ENCODE measurements at regions not wholly inside any gene's neighbourhood (a gene's known extent, or its start where the extent isn't known, plus 50 kb on each side); places are given as distances from the start of the nearest gene placed in this dataset.

DNA sequence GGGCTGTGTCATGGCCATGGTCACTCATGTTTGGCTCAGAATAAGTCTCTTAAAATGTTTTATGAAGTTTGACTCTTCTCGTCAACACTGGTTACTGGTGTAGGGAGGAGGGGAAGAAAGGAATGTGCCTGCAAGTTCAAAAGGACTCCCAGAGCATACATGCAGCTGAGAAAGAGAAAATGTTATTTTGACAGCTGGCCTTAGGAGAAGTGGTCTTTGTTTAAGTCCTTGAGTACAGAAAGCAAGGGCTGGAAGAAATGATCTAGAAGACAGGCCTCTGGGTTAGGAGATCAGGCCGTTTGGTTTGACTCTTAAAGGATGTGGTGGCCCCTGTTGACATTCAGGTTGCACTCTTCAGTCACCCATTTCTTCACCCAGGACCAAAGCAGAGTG is 245.5 kb downstream of the REEP3 start:
- no peak for DNase-seq
- Mint-ChIP-seq H3K27me3 (peaks cover 13% of the 10 kb centered on the region in 2 donors), H3K4me1 (no peaks in the 10 kb centered on the region), H3K4me3 (no peak overlapping the region), H3K9me3 (no peaks in the 10 kb centered on the region), H3K36me3 (no peaks in the 10 kb centered on the region), H3K27ac (no peak overlapping the region)
- ATAC-seq (replicated peaks), result no peak

DNA sequence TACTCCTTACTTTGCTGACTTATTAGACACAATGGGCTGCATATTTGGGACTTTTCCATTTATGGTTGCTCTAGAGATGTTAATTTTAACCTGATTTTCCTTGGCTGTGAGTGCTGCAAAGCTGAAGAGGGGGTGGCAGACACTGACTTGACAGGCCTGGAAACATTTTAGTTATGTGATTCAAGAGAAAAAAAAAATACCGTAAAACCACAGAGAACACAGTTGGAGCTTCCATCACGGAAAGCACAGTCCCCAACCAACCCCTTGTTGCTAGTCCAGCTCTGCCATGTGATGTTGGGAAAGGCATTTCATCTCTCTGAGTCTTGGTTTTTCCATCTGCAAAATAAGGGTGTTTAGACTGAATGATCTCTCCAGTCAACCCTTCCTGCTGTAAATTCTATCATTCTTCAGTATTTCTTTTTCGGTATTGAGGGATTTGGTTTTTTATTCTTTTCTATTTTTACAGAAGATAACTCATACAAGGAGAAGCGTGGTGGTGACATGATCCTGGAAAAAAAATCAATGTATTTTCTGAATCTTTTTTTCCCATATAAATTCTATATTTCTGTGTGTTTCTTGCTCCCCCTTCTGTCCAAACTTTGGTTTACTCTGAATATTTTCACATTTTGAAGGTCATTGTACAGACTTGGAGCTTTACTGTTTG is 246.1 kb downstream of the REEP3 start:
- Mint-ChIP-seq H3K4me1 (no peaks in the 10 kb centered on the region), H3K9me3 (no peaks in the 10 kb centered on the region), H3K27ac (no peak overlapping the region), H3K4me3 (no peak overlapping the region), H3K27me3 (peaks cover 10 to 13% of the 10 kb centered on the region in 2 donors), H3K36me3 (no peaks in the 10 kb centered on the region)
- DNase-seq, result no peak
- no peak for ATAC-seq (replicated peaks)

DNA sequence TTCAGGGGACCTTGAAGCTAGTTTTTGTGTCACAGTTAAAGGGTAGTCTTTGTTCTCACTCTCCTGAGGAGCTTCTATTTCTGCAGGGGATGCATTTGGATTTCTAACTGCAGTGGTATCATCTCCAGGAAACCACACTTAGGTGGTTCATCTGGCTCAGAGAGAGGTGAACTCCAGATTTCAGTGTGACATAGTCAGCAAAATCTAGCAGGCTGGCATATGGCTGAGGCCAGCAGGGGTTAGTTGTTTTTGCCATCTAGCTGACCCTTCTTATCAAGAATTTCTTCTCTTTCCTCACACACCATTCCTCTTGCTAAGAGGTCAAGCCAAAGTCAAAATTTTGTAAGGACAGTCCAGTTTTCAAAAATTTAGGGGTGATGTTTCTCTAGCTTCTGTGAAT is 248.2 kb downstream of the REEP3 start:
- H3K27ac Mint-ChIP-seq, result no peak overlapping the region
- no peaks in the 10 kb centered on the region for H3K4me1 Mint-ChIP-seq
- DNase-seq (no peak), ATAC-seq (replicated peaks) (no peak)
- no peaks in the 10 kb centered on the region for H3K36me3 Mint-ChIP-seq
- H3K4me3 Mint-ChIP-seq, result no peak overlapping the region
- H3K27me3 Mint-ChIP-seq, result peaks cover 10 to 13% of the 10 kb centered on the region in 2 donors
- no peaks in the 10 kb centered on the region for H3K9me3 Mint-ChIP-seq

DNA sequence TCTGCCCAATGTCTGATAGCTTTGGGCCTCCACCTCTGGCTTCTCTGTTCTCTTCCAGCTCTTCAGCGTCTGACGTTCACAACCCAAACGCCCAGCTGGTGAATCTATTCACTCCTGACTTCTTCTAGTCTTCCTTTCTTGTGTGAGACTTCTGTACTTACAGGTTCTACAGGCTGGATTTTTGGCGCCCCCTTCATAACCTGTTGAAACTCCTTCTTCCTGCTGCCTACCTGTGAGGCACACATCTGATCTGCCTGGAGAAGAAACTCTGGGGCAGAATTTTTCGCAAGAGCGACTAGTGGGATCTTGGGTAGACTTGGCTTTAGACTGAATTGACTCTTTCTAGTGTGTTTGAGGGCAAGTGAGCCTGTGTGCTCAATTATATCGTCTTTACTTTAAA is 249.3 kb downstream of the REEP3 start:
- ATAC-seq (replicated peaks) (no peak), DNase-seq (no peak)
- Mint-ChIP-seq H3K36me3 (no peaks in the 10 kb centered on the region), H3K27ac (no peak overlapping the region), H3K27me3 (peaks cover 7 to 9% of the 10 kb centered on the region in 2 donors), H3K4me1 (no peaks in the 10 kb centered on the region), H3K4me3 (no peak overlapping the region), H3K9me3 (no peaks in the 10 kb centered on the region)

DNA sequence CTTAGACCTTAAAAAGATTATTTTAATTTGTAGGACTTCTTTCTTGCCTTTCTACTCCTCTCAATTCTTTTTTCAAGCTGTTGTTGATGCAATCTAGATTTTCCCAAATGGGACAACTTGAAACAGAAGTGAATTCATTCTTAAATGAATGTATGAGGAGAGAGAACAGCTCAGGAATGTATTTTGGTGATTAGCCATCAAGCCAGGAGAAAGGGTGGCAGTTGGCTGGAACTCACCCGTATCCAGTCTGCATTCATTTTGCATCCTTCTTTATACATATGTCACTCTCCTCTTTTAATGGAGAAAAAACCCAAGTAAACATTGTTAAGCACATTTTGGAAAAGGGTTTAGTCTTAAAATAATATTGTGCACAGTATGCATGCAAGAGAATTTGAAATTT is 251.3 kb downstream of the REEP3 start:
- Mint-ChIP-seq H3K4me3 (no peak overlapping the region), H3K27me3 (peaks cover 12 to 21% of the 10 kb centered on the region in 2 donors), H3K4me1 (no peaks in the 10 kb centered on the region), H3K27ac (no peak overlapping the region), H3K9me3 (no peaks in the 10 kb centered on the region), H3K36me3 (no peaks in the 10 kb centered on the region)
- no peak for ATAC-seq (replicated peaks)
- DNase-seq, result no peak

DNA sequence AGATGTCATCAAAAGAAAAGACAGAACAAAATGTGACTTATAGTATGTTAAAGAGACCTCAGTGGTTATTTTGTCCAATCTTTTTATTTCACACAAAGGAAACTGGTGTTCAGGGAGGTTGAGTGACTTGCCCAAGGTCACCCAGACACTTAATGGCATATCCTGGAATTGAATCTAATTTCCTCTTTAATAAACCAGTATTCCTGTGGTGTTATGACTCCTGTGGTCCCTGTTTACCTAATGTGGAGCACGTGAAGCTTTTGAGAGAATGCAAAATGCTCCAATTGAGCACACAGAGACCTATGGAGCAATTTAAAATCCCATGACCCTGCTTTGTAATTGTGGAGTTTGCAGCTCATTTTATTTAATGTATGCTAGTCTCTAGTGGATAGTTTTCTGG is 251.9 kb downstream of the REEP3 start:
- Mint-ChIP-seq H3K9me3 (no peaks in the 10 kb centered on the region), H3K27ac (no peak overlapping the region), H3K4me1 (no peaks in the 10 kb centered on the region), H3K4me3 (no peak overlapping the region), H3K27me3 (peaks cover 13 to 21% of the 10 kb centered on the region in 2 donors), H3K36me3 (no peaks in the 10 kb centered on the region)
- DNase-seq, result no peak
- ATAC-seq (replicated peaks), result no peak

DNA sequence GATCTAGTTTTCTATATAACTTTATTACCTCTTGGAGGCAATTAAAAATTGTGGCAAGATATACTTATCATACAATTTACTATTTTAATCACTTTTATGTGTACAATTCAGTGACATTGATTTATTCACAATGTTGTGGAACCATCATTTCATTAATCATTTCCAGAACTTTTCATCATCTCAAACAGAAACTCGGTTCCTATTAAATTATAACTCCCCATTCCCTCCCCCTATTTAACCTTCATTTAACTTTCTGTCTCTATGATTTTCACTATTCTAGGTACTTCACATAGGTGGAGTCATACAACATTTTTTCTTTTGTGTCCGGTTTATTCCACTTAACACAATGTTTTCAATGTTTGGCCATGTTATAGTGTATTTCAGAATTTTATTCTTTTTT is 252.8 kb downstream of the REEP3 start:
- Mint-ChIP-seq H3K4me1 (no peaks in the 10 kb centered on the region), H3K27me3 (peaks cover 17 to 21% of the 10 kb centered on the region in 2 donors), H3K36me3 (no peaks in the 10 kb centered on the region), H3K4me3 (no peak overlapping the region), H3K27ac (no peak overlapping the region), H3K9me3 (peaks cover 0 to 2% of the 10 kb centered on the region in 2 donors)
- no peak for ATAC-seq (replicated peaks)
- DNase-seq, result no peak

DNA sequence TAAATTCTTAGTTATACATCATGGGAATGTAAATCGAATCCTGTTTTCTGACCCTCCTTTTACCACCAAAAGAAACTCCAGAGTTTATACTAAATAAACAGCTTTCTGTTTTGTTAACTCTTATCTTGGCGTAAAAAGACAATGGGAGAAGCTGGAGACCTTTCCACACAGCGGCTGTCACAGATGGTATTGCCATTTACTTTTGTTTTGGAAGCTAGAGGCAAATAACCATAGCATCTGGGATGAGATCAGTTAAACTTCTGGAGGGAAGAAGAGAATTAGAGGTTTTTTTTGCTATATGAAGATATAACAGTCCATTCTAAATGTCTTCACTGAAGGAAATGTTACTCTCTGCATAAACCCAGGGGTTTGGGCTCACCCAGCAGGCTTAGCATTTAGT is 258.9 kb downstream of the REEP3 start:
- DNase-seq (no peak), ATAC-seq (replicated peaks) (no peak)
- H3K27ac Mint-ChIP-seq, result no peak overlapping the region
- H3K4me1 Mint-ChIP-seq, result no peaks in the 10 kb centered on the region
- peaks cover 20 to 25% of the 10 kb centered on the region in 2 donors for H3K27me3 Mint-ChIP-seq
- H3K36me3 Mint-ChIP-seq, result no peaks in the 10 kb centered on the region
- peaks cover 2 to 4% of the 10 kb centered on the region in 2 donors for H3K9me3 Mint-ChIP-seq
- H3K4me3 Mint-ChIP-seq, result no peak overlapping the region

DNA sequence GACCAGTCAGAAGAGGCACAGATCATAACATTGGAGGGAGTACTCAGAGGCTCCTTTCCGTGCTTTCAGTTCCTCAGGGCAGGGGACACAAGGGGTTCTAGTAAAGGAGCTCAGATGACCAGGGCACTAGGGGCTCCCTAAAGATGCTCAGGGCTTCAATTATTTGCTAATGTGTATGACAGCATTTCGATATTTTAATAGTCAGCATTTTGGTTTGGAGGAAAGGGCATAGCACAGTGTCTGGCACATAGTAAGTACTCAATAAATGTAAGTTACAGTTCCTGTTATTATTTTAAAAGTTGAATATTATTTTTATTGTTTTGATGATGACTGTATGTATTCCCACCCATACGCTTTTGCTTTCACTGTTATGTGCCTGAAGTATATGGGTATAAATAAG is 260.0 kb downstream of the REEP3 start:
- ATAC-seq (replicated peaks) (no peak), DNase-seq (no peak)
- peaks cover 2 to 7% of the 10 kb centered on the region in 2 donors for H3K9me3 Mint-ChIP-seq
- H3K27ac Mint-ChIP-seq, result no peak overlapping the region
- no peak overlapping the region for H3K4me3 Mint-ChIP-seq
- no peaks in the 10 kb centered on the region for H3K36me3 Mint-ChIP-seq
- no peaks in the 10 kb centered on the region for H3K4me1 Mint-ChIP-seq
- peaks cover 21 to 26% of the 10 kb centered on the region in 2 donors for H3K27me3 Mint-ChIP-seq

DNA sequence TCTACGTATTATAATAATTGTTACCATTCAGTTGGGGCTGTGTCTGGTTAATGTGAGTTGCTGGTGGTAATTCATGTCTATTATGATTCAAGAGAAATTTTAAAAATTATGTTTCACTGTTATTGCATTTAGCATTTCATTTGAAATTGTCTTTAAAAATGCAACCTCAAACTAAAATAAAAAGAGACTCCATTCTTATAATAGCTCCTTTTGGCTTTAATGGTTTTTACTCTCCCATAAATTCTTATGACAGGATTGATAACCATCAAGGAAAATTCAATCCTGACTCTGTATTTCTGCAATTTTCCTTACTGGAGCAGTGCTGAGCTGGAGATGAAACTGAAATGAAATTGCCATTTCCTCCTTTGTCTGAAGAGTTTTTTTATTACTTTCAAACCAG is 262.7 kb downstream of the REEP3 start:
- no peaks in the 10 kb centered on the region for H3K4me1 Mint-ChIP-seq
- no peak overlapping the region for H3K27ac Mint-ChIP-seq
- no peak for DNase-seq
- peaks cover under 1 to 7% of the 10 kb centered on the region in 2 donors for H3K9me3 Mint-ChIP-seq
- H3K4me3 Mint-ChIP-seq, result no peak overlapping the region
- no peaks in the 10 kb centered on the region for H3K36me3 Mint-ChIP-seq
- ATAC-seq (replicated peaks), result no peak
- H3K27me3 Mint-ChIP-seq, result peaks cover 24 to 25% of the 10 kb centered on the region in 2 donors

DNA sequence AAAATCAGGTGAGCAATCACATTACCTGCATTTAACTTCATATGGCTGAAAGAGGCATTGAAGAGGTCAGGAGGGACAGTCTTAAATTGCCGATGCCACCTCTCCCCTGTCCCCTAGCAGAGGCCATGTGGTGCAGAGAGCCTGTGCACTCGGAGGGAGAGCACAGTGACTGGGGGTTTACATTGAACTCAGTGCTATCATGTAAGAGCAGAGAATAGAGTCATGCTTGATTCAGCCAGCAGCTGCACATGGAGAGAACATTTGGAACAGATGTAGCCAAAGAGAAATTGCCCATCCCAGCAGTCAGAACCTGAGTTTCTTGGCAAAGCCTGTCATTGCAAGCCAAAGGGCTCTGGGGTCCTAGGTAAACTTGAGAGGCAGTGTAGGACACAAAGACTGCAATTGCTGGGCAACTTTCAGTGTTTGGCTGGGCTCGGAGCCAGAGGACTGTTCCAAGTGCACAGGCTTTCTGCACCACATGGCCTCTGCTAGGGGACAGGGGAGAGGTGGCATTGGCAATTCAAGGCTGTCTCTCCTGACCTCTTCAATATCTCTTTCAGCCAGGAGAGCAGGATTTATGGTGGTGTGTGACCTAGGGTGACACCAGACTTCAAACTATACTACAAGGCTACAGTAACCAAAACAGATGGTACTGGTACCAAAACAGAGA is 267.1 kb downstream of the REEP3 start:
- no peak overlapping the region for H3K4me3 Mint-ChIP-seq
- no peak for ATAC-seq (replicated peaks)
- peaks cover 14 to 31% of the 10 kb centered on the region in 2 donors for H3K27me3 Mint-ChIP-seq
- H3K9me3 Mint-ChIP-seq, result peaks cover 3 to 6% of the 10 kb centered on the region in 2 donors
- H3K27ac Mint-ChIP-seq, result no peak overlapping the region
- DNase-seq, result no peak
- no peaks in the 10 kb centered on the region for H3K36me3 Mint-ChIP-seq
- no peaks in the 10 kb centered on the region for H3K4me1 Mint-ChIP-seq

DNA sequence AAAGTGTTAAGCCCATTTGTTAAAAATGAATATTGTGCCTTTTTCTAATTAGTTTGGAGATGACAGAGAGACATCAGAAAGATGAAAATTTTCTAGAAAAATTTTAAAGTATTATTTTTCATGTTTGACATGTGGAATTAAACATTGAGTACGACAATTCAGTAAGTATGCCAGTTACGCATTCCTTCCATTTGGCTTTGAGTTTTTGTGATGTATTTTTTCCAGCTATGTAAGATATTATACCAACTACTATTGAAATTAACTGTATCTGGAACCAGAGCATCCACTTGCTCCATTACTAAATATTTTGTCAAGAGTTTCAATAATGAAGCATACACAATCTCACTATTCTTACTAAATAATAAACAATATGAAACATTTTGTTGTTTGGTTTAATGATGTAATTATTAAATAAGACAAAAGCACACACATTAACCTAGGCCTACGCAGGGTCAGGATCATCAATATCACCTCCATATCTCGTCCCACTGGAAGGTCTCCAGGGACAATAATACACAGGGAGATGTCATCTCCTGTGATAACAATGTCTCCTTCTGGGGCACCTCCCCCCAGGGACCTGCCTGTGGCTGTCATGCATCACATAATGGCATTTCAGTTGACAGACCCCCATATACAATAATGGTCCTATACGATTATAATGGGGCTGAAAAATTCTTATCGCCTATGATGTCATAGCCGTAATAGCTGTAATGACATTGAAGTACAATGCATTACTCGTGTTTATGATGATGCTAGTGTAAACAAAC is 274.1 kb downstream of the REEP3 start:
- H3K4me1 Mint-ChIP-seq, result peaks cover 0 to 7% of the 10 kb centered on the region in 2 donors
- H3K27me3 Mint-ChIP-seq, result peaks cover 9 to 30% of the 10 kb centered on the region in 2 donors
- ATAC-seq (replicated peaks), result no peak
- peaks cover 0 to 7% of the 10 kb centered on the region in 2 donors for H3K9me3 Mint-ChIP-seq
- H3K36me3 Mint-ChIP-seq, result no peaks in the 10 kb centered on the region
- no peak overlapping the region for H3K4me3 Mint-ChIP-seq
- no peak for DNase-seq
- H3K27ac Mint-ChIP-seq, result no peak overlapping the region

DNA sequence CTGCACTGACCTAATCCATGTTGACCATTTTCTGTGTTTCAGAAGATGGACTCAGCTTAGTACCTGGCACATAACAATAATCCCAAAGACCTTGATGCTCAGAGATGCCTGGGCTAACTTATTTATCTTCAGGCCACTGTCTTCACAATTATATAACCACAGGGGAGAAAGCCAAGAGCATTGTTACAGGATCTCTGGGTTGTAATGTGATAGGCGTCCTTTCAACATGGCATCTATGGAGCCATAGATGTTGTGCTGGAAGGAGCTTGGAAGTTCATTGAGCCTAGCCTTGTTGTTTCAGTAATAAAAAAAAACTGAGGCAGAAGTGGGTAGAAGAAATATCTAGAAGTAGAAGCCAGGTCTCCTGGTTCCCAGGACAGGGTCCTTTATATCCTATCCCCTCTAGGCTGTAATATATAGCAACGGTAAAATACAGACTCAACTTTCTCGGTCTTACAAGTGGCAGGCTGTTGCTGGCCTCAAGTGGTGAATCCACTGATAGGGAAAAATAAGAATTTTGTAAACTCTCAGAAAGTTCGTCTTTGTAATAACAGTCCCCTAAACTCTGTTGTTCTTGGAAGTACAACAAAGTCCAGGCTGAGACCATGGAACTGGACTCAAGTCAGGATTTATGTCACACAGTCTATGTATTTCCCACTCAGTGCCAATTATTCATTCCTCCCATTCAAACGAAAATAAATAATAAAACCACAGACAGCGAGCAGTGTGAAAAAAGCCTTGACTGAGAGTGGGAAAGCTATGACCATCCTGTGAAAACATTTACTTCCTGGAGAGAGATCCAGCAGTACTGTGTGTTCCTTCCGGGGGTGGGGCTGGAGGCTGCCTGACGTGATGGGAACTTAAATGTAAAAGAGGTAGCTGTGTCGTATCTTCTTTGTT is 277.6 kb downstream of the REEP3 start:
- no peak overlapping the region for H3K27ac Mint-ChIP-seq
- peaks cover 0 to 7% of the 10 kb centered on the region in 2 donors for H3K4me1 Mint-ChIP-seq
- peaks cover 9 to 15% of the 10 kb centered on the region in 2 donors for H3K27me3 Mint-ChIP-seq
- no peak overlapping the region for H3K4me3 Mint-ChIP-seq
- DNase-seq (no peak), ATAC-seq (replicated peaks) (no peak)
- H3K9me3 Mint-ChIP-seq, result no peaks in the 10 kb centered on the region
- H3K36me3 Mint-ChIP-seq, result no peaks in the 10 kb centered on the region
